Adipocyte (in vitro differentiated cells): ENCODE measurements at regions not wholly inside any gene's neighbourhood (a gene's known extent, or its start where the extent isn't known, plus 50 kb on each side); places are given as distances from the start of the nearest gene placed in this dataset.

Experiments
- DNase-seq: peaks from one replicate; pipeline ENCODE4 v3.0.0-alpha.2; 2015; ENCODE audit warnings: low read depth
- H3K27me3 ChIP-seq: replicated peaks from 2 replicates; pipeline ENCODE4 v1.7.0; 2013; ENCODE audit warnings: mild to moderate bottlenecking, low read length, moderate library complexity; ENCODE audit not compliant: control insufficient read depth, insufficient read depth
- H3K36me3 ChIP-seq: 2 replicates; pipeline ENCODE4 v1.7.0; 2013; ENCODE audit warnings: low read length, mild to moderate bottlenecking, moderate library complexity; ENCODE audit not compliant: control insufficient read depth, insufficient read depth, severe bottlenecking
- H3K4me1 ChIP-seq: 2 replicates; pipeline ENCODE4 v1.7.0; 2013; ENCODE audit warnings: mild to moderate bottlenecking, low read length, moderate library complexity; ENCODE audit not compliant: control insufficient read depth, insufficient read depth
- H3K4me3 ChIP-seq: 2 replicates; pipeline ENCODE4 v1.7.0; 2013; ENCODE audit warnings: mild to moderate bottlenecking, low read length, moderate library complexity
- H3K9ac ChIP-seq: 2 replicates; pipeline ENCODE4 v1.7.0; 2013; ENCODE audit warnings: mild to moderate bottlenecking, low read length, moderate library complexity
- H3K9me3 ChIP-seq: 2 replicates; pipeline ENCODE4 v1.7.0; 2013; ENCODE audit warnings: mild to moderate bottlenecking, low read length, moderate library complexity; ENCODE audit not compliant: control insufficient read depth

DNA sequence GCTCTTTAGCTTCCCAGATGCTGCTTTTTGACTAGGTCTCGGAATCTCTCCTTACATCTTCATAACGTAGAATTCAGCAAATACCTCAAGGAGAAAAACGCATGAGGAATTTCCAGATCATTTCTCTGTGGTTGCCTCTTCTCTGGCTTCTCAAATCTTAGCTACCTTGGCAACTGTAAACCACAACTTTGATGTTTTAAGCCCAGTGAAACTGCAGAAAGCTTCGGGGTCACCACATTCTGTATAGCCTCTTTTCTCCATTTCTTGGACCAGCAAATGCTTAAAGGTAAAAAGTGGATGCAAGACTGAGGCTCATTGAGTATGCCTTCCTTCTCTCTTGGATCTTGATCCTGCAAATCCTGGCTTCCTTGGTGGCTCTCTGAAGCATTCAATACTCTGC is 125.5 kb upstream of the FBXL4 start:
- Histone ChIP-seq H3K27me3 (peaks cover 29% of the 10 kb centered on the region), H3K4me3 (no peak overlapping the region), H3K4me1 (no peaks in the 10 kb centered on the region), H3K36me3 (no peaks in the 10 kb centered on the region), H3K9ac (no peak overlapping the region), H3K9me3 (no peaks in the 10 kb centered on the region)
- DNase-seq, result no peak

- no peak for DNase-seq
- Histone ChIP-seq H3K4me1 (no peaks in the 10 kb centered on the region), H3K9me3 (no peaks in the 10 kb centered on the region), H3K27me3 (peaks cover 7% of the 10 kb centered on the region), H3K36me3 (no peaks in the 10 kb centered on the region), H3K4me3 (no peak overlapping the region), H3K9ac (no peak overlapping the region)
Observed at GRCh38 chr6:99066044-99066443, 118.3 kb upstream of the FBXL4 start.

DNA sequence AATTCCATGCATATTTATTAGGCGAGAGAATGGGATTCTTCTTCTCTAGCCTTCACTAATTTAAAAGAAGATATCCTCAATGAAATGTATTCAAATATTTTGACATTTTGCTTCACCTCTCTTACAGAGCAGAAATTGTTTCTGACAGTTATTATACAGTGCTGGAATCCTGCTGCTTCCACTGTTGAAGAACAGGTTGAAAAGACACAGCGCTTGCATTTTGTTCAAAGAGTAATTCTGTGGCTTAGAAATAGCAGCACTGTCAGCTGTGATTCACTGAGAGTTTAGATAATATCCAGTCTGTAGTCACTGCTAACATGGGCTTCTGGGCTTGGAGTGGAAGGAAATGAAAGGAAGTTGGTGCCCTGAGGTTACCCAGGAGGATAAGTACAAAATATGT is 117.1 kb upstream of the FBXL4 start:
- Histone ChIP-seq H3K27me3 (peaks cover 7% of the 10 kb centered on the region), H3K9me3 (no peaks in the 10 kb centered on the region), H3K9ac (no peak overlapping the region), H3K4me3 (no peak overlapping the region), H3K36me3 (no peaks in the 10 kb centered on the region), H3K4me1 (no peaks in the 10 kb centered on the region)
- no peak for DNase-seq

GRCh38 chr6:99036672-99037071 is 88.9 kb upstream of the FBXL4 start:
- no peak for DNase-seq

GRCh38 chr6:99032396-99032795 is 84.7 kb upstream of the FBXL4 start:
- DNase-seq, result no peak
- Histone ChIP-seq H3K27me3 (peaks cover 4% of the 10 kb centered on the region), H3K9ac (no peak overlapping the region), H3K9me3 (no peaks in the 10 kb centered on the region), H3K4me1 (no peaks in the 10 kb centered on the region), H3K36me3 (no peaks in the 10 kb centered on the region), H3K4me3 (no peak overlapping the region)

More at GRCh38 chr6:99036672-99037071, 88.9 kb upstream of the FBXL4 start:
- H3K36me3 ChIP-seq, result no peaks in the 10 kb centered on the region
- H3K4me1 ChIP-seq, result no peaks in the 10 kb centered on the region
- no peak overlapping the region for H3K4me3 ChIP-seq
- H3K9ac ChIP-seq, result no peak overlapping the region
- peaks cover 6% of the 10 kb centered on the region for H3K27me3 ChIP-seq
- no peaks in the 10 kb centered on the region for H3K9me3 ChIP-seq

- Histone ChIP-seq H3K27me3 (no peaks in the 10 kb centered on the region), H3K4me1 (no peaks in the 10 kb centered on the region), H3K9me3 (no peaks in the 10 kb centered on the region), H3K4me3 (no peak overlapping the region), H3K36me3 (no peaks in the 10 kb centered on the region), H3K9ac (no peak overlapping the region)
- no peak for DNase-seq
Observed at GRCh38 chr6:99031957-99032356, 84.2 kb upstream of the FBXL4 start.

GRCh38 chr6:99030915-99031314 is 83.2 kb upstream of the FBXL4 start:
- no peaks in the 10 kb centered on the region for H3K36me3 ChIP-seq
- H3K27me3 ChIP-seq, result no peaks in the 10 kb centered on the region
- no peaks in the 10 kb centered on the region for H3K4me1 ChIP-seq
- H3K9ac ChIP-seq, result no peak overlapping the region
- no peak for DNase-seq
- H3K9me3 ChIP-seq, result no peaks in the 10 kb centered on the region
- no peak overlapping the region for H3K4me3 ChIP-seq

- Histone ChIP-seq H3K4me3 (no peak overlapping the region), H3K4me1 (no peaks in the 10 kb centered on the region), H3K36me3 (no peaks in the 10 kb centered on the region), H3K9me3 (no peaks in the 10 kb centered on the region), H3K9ac (no peak overlapping the region), H3K27me3 (no peaks in the 10 kb centered on the region)
- no peak for DNase-seq
Observed at GRCh38 chr6:99026135-99026534, 78.4 kb upstream of the FBXL4 start.

DNA sequence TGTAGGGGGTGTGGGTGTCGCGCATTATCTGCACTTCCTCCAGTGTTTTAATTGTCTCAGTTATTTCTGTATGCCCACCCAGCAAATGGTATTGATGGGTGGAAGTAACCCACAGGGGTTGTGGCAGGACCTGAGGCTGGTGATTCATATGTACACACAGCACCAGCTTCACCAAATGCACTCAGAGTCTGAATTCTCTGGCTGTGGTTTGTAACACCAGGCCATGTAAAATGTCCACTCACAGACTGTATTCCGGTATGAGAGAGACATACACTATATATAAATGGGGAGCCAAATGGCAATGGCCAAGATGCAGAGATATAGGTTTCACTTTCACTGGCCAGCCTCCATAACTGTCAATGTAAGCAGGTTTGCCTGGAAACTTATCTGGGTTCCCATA is 76.3 kb upstream of the FBXL4 start:
- Histone ChIP-seq H3K36me3 (no peaks in the 10 kb centered on the region), H3K4me3 (no peak overlapping the region), H3K4me1 (no peaks in the 10 kb centered on the region), H3K27me3 (no peaks in the 10 kb centered on the region), H3K9ac (no peak overlapping the region), H3K9me3 (no peaks in the 10 kb centered on the region)
- no peak for DNase-seq

- H3K9ac ChIP-seq, result no peak overlapping the region
- H3K4me1 ChIP-seq, result no peaks in the 10 kb centered on the region
- DNase-seq, result no peak
- H3K4me3 ChIP-seq, result no peak overlapping the region
- no peaks in the 10 kb centered on the region for H3K27me3 ChIP-seq
- H3K9me3 ChIP-seq, result no peaks in the 10 kb centered on the region
- H3K36me3 ChIP-seq, result no peaks in the 10 kb centered on the region
Observed at GRCh38 chr6:99022039-99022609, 74.4 kb upstream of the FBXL4 start.

GRCh38 chr6:99019381-99019780 is 71.6 kb upstream of the FBXL4 start:
- Histone ChIP-seq H3K4me1 (no peaks in the 10 kb centered on the region), H3K9ac (no peak overlapping the region), H3K27me3 (no peaks in the 10 kb centered on the region), H3K36me3 (no peaks in the 10 kb centered on the region), H3K9me3 (no peaks in the 10 kb centered on the region), H3K4me3 (no peak overlapping the region)
- DNase-seq, result no peak

DNA sequence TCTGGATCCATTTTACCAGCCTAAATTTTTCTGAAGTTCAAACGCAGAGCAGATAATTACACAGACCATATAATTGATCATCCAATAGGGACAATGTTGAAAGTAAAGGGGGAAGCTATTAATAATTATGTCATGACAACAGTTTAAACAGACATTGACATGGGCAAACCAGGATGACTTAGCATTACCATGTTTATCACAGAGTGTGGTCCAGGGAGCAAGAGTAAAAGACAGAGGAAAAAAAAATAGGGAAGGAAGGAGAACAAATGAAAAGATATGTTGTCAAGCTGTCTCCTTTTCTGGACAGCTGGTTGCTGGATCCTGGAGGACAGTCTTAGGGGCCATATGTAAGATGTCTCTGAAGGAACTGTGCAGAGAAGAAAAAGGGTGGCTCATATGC is 69.4 kb upstream of the FBXL4 start:
- Histone ChIP-seq H3K36me3 (no peaks in the 10 kb centered on the region), H3K9me3 (no peaks in the 10 kb centered on the region), H3K27me3 (no peaks in the 10 kb centered on the region), H3K9ac (no peak overlapping the region), H3K4me3 (no peak overlapping the region), H3K4me1 (peaks cover 5% of the 10 kb centered on the region)
- DNase-seq, result no peak
